ENCODE measurements at regions not wholly inside any gene's neighbourhood (a gene's known extent, or its start where the extent isn't known, plus 50 kb on each side); places are given as distances from the start of the nearest gene placed in this dataset.

GRCh38 chr11:34798985-34799384, 117.2 kb downstream of the APIP start:
- TF ChIP-seq CTCF (conservative IDR thresholded peaks at IDR 0.05; ENCODE audit: low read depth, low read length) = no peak
- no peak for TF ChIP-seq EZH2 (IDR thresholded peaks at IDR 0.05; ENCODE audit: low read length, unreplicated experiment)
- TF ChIP-seq EZH2phosphoT487 (IDR thresholded peaks at IDR 0.05; ENCODE audit: borderline replicate concordance, low read length) = no peak
